ENCODE measurements at regions not wholly inside any gene's neighbourhood (a gene's known extent, or its start where the extent isn't known, plus 50 kb on each side); places are given as distances from the start of the nearest gene placed in this dataset.

GRCh38 chr16:85378145-85379040, 234.7 kb upstream of the GSE1 start:
- Histone ChIP-seq H3K27ac (ENCODE audit: low read depth, low read length) (no peak overlapping the region), H3K9ac (ENCODE audit: low read length) (no peak overlapping the region), H4K8ac (ENCODE audit: low read depth, low read length) (no peak overlapping the region), H3K27me3 (ENCODE audit: insufficient read depth, low read length) (no peaks in the 10 kb centered on the region), H3K79me2 (ENCODE audit: control insufficient read depth, insufficient read depth, low read length, poor library complexity) (no peaks in the 10 kb centered on the region), H2BK5ac (ENCODE audit: low read depth, low read length, poor library complexity) (no peak overlapping the region), H3K4me3 (ENCODE audit: low read depth, low read length) (no peak overlapping the region), H2BK12ac (ENCODE audit: low read length) (peak overlapping the region; percentile 19), H2AFZ (ENCODE audit: insufficient read depth, low read length, poor library complexity) (no peak overlapping the region), H2BK120ac (ENCODE audit: insufficient read depth, low read length, poor library complexity) (no peak overlapping the region), H3K4ac (ENCODE audit: low read depth, low read length) (no peak overlapping the region), H3K4me1 (ENCODE audit: control insufficient read depth in 1 of 2, insufficient read depth in 2 of 2, low read length in 2 of 2) (peaks cover 26 to 30% of the 10 kb centered on the region in 2 experiments), H4K12ac (ENCODE audit: low read depth, low read length) (no peak overlapping the region), H3K18ac (ENCODE audit: low read length) (no peak overlapping the region), H3K23ac (ENCODE audit: low read length) (no peak overlapping the region), H4K91ac (ENCODE audit: low read depth, low read length) (peak overlapping the region; percentile 52), H2AK5ac (ENCODE audit: low read length) (peak overlapping the region; percentile 22), H3K79me1 (ENCODE audit: low read length) (peaks cover 8% of the 10 kb centered on the region), H3K4me2 (ENCODE audit: low read length) (no peak overlapping the region), H3K14ac (ENCODE audit: low read length) (peak overlapping the region; percentile 12), H3K36me3 (ENCODE audit: control insufficient read depth in 1 of 2, insufficient read depth in 2 of 2, low read length in 2 of 2) (no peaks in the 10 kb centered on the region), H3K9me3 (ENCODE audit: insufficient read depth, low read depth, low read length) (peaks cover 13% of the 10 kb centered on the region)
- no CpG with 5 or more reads among the region's 16 CpGs for WGBS (ENCODE audit: extremely low coverage, insufficient coverage, insufficient read length)
- DNase-seq, result no peak

GRCh38 chr16:85379041-85380001, 233.8 kb upstream of the GSE1 start:
- no peak overlapping the region for H3K23ac ChIP-seq (ENCODE audit: low read length)
- H3K79me2 ChIP-seq (ENCODE audit: control insufficient read depth, insufficient read depth, low read length, poor library complexity), result peaks cover under 1% of the 10 kb centered on the region
- no peak overlapping the region for H3K27ac ChIP-seq (ENCODE audit: low read depth, low read length)
- H4K8ac ChIP-seq (ENCODE audit: low read depth, low read length), result no peak overlapping the region
- H2AFZ ChIP-seq (ENCODE audit: insufficient read depth, low read length, poor library complexity), result no peak overlapping the region
- peak overlapping the region; percentile 25 for H3K14ac ChIP-seq (ENCODE audit: low read length)
- H2BK12ac ChIP-seq (ENCODE audit: low read length), result peak overlapping the region; percentile 21
- no peak overlapping the region for H3K9ac ChIP-seq (ENCODE audit: low read length)
- peaks cover 14% of the 10 kb centered on the region for H3K79me1 ChIP-seq (ENCODE audit: low read length)
- no peaks in the 10 kb centered on the region for H3K36me3 ChIP-seq (ENCODE audit: control insufficient read depth in 1 of 2, insufficient read depth in 2 of 2, low read length in 2 of 2)
- no peak overlapping the region for H2BK120ac ChIP-seq (ENCODE audit: insufficient read depth, low read length, poor library complexity)
- peak overlapping the region; percentile 43 for H3K18ac ChIP-seq (ENCODE audit: low read length)
- H3K4me1 ChIP-seq (ENCODE audit: control insufficient read depth in 1 of 2, insufficient read depth in 2 of 2, low read length in 2 of 2), result peaks cover 35 to 36% of the 10 kb centered on the region in 2 experiments
- H4K91ac ChIP-seq (ENCODE audit: low read depth, low read length), result peak overlapping the region; percentile 52
- H4K12ac ChIP-seq (ENCODE audit: low read depth, low read length), result no peak overlapping the region
- H2AK5ac ChIP-seq (ENCODE audit: low read length), result peak overlapping the region; percentile 42
- no CpG with 5 or more reads among the region's 15 CpGs for WGBS (ENCODE audit: extremely low coverage, insufficient coverage, insufficient read length)
- H3K27me3 ChIP-seq (ENCODE audit: insufficient read depth, low read length), result no peaks in the 10 kb centered on the region
- H3K4me3 ChIP-seq (ENCODE audit: low read depth, low read length), result no peak overlapping the region
- H3K4me2 ChIP-seq (ENCODE audit: low read length), result no peak overlapping the region
- peaks cover 8% of the 10 kb centered on the region for H3K9me3 ChIP-seq (ENCODE audit: insufficient read depth, low read depth, low read length)
- no peak overlapping the region for H2BK5ac ChIP-seq (ENCODE audit: low read depth, low read length, poor library complexity)
- no peak overlapping the region for H3K4ac ChIP-seq (ENCODE audit: low read depth, low read length)
- no peak for DNase-seq

- Histone ChIP-seq H3K4me2 (ENCODE audit: low read length) (no peak overlapping the region), H3K23ac (ENCODE audit: low read length) (no peak overlapping the region), H3K27me3 (ENCODE audit: insufficient read depth, low read length) (no peaks in the 10 kb centered on the region), H3K14ac (ENCODE audit: low read length) (no peak overlapping the region), H2BK120ac (ENCODE audit: insufficient read depth, low read length, poor library complexity) (no peak overlapping the region), H4K8ac (ENCODE audit: low read depth, low read length) (no peak overlapping the region), H2BK12ac (ENCODE audit: low read length) (peak overlapping the region; percentile 21), H3K4me1 (ENCODE audit: control insufficient read depth in 1 of 2, insufficient read depth in 2 of 2, low read length in 2 of 2) (peaks cover 37 to 41% of the 10 kb centered on the region in 2 experiments), H3K36me3 (ENCODE audit: control insufficient read depth in 1 of 2, insufficient read depth in 2 of 2, low read length in 2 of 2) (no peaks in the 10 kb centered on the region), H3K79me1 (ENCODE audit: low read length) (peaks cover 16% of the 10 kb centered on the region), H3K18ac (ENCODE audit: low read length) (no peak overlapping the region), H2AK5ac (ENCODE audit: low read length) (no peak overlapping the region), H4K12ac (ENCODE audit: low read depth, low read length) (no peak overlapping the region), H3K79me2 (ENCODE audit: control insufficient read depth, insufficient read depth, low read length, poor library complexity) (peaks cover 2% of the 10 kb centered on the region), H3K9ac (ENCODE audit: low read length) (no peak overlapping the region), H4K91ac (ENCODE audit: low read depth, low read length) (peak overlapping the region; percentile 52), H3K27ac (ENCODE audit: low read depth, low read length) (no peak overlapping the region), H3K4ac (ENCODE audit: low read depth, low read length) (no peak overlapping the region), H2AFZ (ENCODE audit: insufficient read depth, low read length, poor library complexity) (no peak overlapping the region), H2BK5ac (ENCODE audit: low read depth, low read length, poor library complexity) (no peak overlapping the region), H3K9me3 (ENCODE audit: insufficient read depth, low read depth, low read length) (peaks cover 8% of the 10 kb centered on the region), H3K4me3 (ENCODE audit: low read depth, low read length) (no peak overlapping the region)
- no peak for DNase-seq
- WGBS (ENCODE audit: extremely low coverage, insufficient coverage, insufficient read length), result no CpG with 5 or more reads among the region's 2 CpGs
Observed at GRCh38 chr16:85380002-85380395, 233.1 kb upstream of the GSE1 start.

GRCh38 chr16:85380905-85381737, 232.0 kb upstream of the GSE1 start:
- H3K4me3 ChIP-seq (ENCODE audit: low read depth, low read length), result no peak overlapping the region
- H3K9me3 ChIP-seq (ENCODE audit: insufficient read depth, low read depth, low read length), result peaks cover 8% of the 10 kb centered on the region
- H2BK12ac ChIP-seq (ENCODE audit: low read length), result no peak overlapping the region
- H3K27me3 ChIP-seq (ENCODE audit: insufficient read depth, low read length), result no peaks in the 10 kb centered on the region
- peaks cover 2% of the 10 kb centered on the region for H3K79me2 ChIP-seq (ENCODE audit: control insufficient read depth, insufficient read depth, low read length, poor library complexity)
- no peak overlapping the region for H2AFZ ChIP-seq (ENCODE audit: insufficient read depth, low read length, poor library complexity)
- peaks cover 16% of the 10 kb centered on the region for H3K79me1 ChIP-seq (ENCODE audit: low read length)
- no peak overlapping the region for H3K4ac ChIP-seq (ENCODE audit: low read depth, low read length)
- peak overlapping the region; percentile 5 for H2BK120ac ChIP-seq (ENCODE audit: insufficient read depth, low read length, poor library complexity)
- H4K12ac ChIP-seq (ENCODE audit: low read depth, low read length), result no peak overlapping the region
- H3K36me3 ChIP-seq (ENCODE audit: control insufficient read depth in 1 of 2, insufficient read depth in 2 of 2, low read length in 2 of 2), result no peaks in the 10 kb centered on the region
- no peak overlapping the region for H3K4me2 ChIP-seq (ENCODE audit: low read length)
- H2BK5ac ChIP-seq (ENCODE audit: low read depth, low read length, poor library complexity), result no peak overlapping the region
- H3K9ac ChIP-seq (ENCODE audit: low read length), result no peak overlapping the region
- H3K18ac ChIP-seq (ENCODE audit: low read length), result no peak overlapping the region
- no peak overlapping the region for H3K23ac ChIP-seq (ENCODE audit: low read length)
- DNase-seq, result no peak
- no peak overlapping the region for H4K8ac ChIP-seq (ENCODE audit: low read depth, low read length)
- H4K91ac ChIP-seq (ENCODE audit: low read depth, low read length), result peak overlapping the region; percentile 29
- no peak overlapping the region for H3K14ac ChIP-seq (ENCODE audit: low read length)
- no peak overlapping the region for H2AK5ac ChIP-seq (ENCODE audit: low read length)
- no CpG with 5 or more reads among the region's 19 CpGs for WGBS (ENCODE audit: extremely low coverage, insufficient coverage, insufficient read length)
- H3K27ac ChIP-seq (ENCODE audit: low read depth, low read length), result peak overlapping the region; percentile 59
- H3K4me1 ChIP-seq (ENCODE audit: control insufficient read depth in 1 of 2, insufficient read depth in 2 of 2, low read length in 2 of 2), result peaks cover 37 to 41% of the 10 kb centered on the region in 2 experiments

Measured in trophoblast cell (in vitro differentiated cells and primary cell).